EL (cell line): ENCODE measurements at regions not wholly inside any gene's neighbourhood (a gene's known extent, or its start where the extent isn't known, plus 50 kb on each side); places are given as distances from the start of the nearest gene placed in this dataset.
"Not testable (repeated sequence)": the region's sequence is repeated elsewhere in the genome, so short reads cannot be mapped to it uniquely, and the experiment has no call there.

Experiments
- DNase-seq: peaks from one replicate; pipeline ENCODE4 v3.0.0-alpha.2; 2016

DNA sequence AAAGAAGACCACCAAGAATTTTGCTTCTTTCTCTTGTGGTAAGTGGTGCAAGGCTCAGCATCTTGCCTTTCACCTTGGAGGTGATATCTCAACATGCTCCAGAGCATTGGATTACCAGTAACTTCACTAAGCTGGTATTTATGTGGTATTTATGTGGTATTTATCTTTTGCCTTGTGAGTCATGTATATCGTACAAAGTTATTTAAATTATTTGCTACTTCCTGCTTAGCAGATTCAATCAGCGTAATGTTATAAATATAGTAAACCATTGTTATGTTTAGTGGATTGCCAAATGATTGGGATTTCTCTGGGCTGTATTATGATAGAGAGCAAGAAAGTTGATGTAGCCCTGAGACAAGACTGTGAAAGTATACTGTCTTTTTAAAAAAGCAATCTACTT is 366.4 kb downstream of the IPO8 start:
- DNase-seq: peak; percentile 31

GRCh38 chr12:30323008-30323407 is 372.7 kb downstream of the IPO8 start:
- peak; percentile 6 for DNase-seq

GRCh38 chr12:30320561-30320960 is 375.1 kb downstream of the IPO8 start:
- no peak for DNase-seq

DNA sequence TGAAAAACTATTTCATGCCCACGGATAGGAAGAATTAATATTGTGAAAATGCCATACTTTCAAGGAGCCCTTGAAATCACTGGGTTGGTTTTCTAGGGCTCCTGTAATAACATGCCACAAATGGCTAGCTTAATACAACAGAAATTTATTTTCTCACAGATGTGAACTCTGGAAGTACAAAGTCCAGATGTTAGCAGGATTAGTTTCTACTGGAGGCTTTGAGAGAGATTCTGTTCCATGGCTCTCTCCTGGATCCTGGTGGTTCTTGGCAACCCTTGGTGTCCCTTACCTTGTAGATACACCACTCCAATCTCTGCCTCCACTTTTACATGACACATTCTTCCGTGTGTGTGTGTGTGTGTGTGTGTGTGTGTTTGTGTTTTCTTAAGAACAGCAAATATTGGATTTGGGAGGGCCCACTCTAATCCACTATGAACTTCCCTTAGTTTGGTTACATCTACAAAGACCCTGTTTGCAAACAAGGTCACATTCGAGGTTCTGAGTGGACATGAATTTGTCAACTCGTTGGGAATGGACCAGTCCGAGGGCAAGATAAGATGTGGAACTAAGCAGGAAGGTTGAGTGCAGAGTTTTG is 381.1 kb downstream of the IPO8 start:
- no peak for DNase-seq

DNA sequence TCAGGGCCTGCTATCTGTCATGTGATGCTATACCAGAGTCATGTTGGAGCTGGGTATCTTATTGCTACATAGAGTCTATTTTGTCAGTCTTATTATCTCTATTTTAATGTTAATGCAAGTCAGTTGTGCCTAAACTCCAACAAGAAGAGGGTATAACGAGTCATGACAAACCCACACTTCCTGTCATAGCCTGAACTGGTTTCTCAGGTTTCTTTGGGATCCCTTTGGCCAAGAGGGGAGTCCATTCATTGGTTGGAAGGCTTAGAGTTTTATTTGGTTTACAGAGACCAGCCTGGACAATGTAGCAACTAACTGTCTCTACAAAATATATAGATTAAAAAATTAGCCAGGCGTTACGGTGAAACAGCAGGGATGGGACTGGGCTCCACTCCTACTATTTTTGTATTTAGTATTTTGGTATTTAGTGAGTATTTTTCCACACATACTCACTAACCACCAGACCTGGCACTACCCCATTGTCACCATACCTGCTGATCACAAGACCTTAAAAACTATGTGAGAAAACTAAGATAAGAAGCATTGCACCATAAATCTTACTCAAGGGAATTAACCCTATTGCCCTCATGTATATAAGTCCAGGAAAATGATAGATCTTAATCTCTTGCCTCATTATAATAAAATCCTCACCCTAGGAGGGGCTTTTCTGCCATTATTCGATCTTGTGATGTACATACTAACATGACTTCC is 387.5 kb downstream of the IPO8 start:
- no peak for DNase-seq

DNA sequence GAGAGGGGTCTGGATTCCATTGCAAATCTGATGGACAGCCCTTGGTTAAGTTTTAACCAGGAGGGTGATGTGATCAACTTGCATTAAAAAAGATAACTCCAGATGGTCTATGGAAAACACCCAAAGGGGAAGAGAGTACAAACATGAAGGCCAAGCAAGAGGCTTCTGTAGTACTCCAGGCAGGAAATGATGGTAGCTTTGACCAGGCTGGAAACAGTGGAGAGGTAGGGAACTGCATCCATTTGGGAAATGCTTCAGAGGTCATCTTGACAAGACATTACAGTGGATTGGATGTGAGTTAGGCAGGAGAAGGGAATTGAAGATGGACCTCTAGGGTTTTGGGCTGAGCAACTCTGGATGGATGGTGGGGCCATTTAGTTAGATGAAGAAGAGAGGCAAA is 391.1 kb downstream of the IPO8 start:
- no peak for DNase-seq

DNA sequence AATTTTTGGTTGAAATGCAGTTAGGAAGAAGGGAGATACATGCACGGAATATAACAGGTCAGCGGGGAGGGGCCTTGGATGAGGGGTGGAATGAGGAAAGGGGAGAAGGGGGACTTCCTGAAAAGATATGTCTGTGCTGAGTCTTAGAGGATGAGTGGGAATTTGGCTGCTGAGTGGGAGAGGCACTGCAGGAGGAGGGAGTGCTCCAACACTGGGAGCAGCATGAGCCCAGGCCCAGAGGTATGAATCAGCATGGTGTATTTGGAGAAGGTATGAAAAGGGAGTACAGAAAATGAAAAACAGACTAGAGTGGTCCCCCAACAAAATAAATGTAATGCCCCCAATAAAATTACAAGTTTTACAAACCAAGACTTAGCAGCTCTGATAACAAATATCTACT is 394.4 kb downstream of the IPO8 start:
- DNase-seq: no peak

DNA sequence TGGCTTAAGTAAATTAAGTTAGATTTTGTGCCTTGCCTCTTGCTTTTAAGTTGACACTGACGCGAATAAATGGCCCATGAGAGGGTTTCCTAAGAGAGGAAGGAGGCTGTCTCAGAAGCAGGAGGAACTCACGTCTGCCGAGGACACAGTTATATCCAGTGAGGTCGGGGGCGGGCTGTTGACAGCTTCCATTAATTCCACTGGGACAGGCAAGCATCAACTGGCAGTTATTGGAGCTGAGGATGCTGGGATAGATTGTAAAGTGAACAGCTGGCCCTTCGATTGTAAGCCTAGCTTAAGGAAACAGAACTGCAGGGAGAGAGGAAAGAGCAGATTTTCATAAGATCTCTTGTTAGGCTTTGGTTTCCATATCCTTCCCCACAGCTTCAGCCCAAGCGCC is 399.2 kb downstream of the IPO8 start:
- DNase-seq: no peak

GRCh38 chr12:30286345-30286926 is 409.2 kb downstream of the IPO8 start:
- DNase-seq: peak; percentile 4

GRCh38 chr12:30278401-30278800 is 417.3 kb downstream of the IPO8 start:
- no peak for DNase-seq

DNA sequence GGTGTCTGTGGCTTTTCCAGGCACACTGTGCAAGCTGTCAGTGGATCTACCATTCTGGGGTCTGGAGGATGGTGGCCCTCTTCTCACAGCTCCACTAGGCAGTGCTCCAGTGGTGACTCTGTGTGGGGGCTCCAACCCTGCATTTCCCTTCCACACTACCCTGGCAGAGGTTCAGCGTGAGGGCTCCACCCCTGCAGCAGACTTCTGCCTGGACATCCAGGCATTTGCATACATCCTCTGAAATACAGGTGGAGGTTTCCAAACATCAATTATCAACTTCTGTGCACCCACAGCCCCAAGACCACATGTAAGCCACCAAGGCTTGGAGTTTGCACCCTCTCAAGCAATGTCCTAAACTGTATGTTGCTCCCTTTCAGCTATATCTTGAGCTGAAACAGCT is 423.2 kb downstream of the IPO8 start:
- DNase-seq: not testable (repeated sequence)

DNA sequence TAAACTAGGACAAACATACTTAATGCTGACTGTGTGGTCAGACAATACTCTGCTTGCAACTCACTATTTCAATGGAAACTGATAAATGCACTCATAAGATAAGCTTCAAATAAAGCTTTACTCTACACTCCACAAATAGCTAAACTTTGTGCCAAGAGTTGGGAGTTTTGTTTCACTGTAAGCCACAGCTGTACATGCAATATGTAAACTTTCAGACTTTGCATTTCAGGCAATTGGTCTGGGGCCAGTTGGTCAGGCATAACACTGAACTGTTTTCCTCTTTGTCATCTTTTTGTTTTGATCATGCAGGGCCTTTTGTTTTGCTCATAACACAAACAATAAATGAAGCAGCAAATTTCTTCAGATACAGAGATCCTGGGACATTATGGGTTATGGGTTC is 426.2 kb downstream of the IPO8 start:
- no peak for DNase-seq

DNA sequence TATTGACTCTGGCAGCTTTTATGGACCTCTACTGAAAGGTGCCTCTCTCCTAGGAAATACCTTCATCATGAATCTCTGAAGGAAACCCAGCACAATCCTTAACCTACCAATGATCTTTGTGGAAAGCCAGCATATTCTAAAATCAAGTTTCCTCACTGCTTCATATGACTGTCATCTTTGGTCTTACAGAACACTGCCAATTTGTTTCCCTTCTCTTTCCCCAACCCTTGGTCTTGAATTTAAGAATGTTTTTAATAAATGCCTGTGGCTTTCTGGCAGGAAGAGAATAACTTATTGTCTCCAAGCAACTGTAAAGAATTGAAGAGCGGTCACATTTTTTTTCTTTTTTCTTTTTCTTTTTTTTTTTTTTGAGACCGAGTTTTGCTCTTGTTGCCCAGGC is 427.6 kb downstream of the IPO8 start:
- no peak for DNase-seq

DNA sequence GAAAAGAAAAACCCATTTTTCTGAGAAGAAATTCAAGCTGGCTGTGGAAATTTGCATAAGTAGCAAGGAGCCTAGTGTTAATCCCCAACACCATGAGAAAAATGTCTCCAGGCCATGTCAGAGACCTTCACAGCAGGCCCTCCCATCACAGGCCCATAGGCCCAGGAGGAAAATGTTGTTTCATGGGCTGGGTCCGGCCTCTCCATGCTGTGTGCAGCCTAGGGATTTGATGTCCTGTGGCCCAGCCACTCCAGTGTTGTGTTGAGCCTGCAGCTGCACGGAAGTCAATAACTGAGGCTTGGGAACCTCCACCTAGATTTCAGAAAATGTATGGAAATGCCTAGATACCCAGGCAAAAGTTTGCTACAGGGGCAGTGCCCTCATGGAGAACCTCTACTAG is 432.2 kb downstream of the IPO8 start:
- DNase-seq: no peak

DNA sequence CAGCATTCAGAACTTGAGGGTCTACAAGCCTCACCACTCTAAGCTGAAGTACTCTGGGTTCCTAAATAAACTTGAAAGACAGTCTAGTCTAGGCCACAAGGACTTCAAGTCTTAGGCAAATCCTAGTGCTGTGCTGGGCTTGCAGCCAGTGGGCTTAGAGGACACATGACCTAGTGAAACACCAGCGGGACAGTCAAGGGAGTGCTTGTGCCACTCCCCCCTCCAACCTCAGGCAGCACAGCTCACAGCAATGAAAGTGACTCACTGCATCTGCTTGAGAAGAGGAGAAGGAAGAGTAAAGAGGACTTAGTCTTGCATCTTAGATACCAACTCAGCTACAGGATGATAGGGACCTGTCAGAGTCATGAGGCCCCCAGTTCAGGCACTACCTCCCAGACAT is 438.1 kb downstream of the IPO8 start:
- DNase-seq: no peak

- DNase-seq: no peak
Observed at GRCh38 chr12:30251546-30251945, 444.1 kb downstream of the IPO8 start.

GRCh38 chr12:30243426-30243825 is 452.2 kb downstream of the IPO8 start:
- no peak for DNase-seq

DNA sequence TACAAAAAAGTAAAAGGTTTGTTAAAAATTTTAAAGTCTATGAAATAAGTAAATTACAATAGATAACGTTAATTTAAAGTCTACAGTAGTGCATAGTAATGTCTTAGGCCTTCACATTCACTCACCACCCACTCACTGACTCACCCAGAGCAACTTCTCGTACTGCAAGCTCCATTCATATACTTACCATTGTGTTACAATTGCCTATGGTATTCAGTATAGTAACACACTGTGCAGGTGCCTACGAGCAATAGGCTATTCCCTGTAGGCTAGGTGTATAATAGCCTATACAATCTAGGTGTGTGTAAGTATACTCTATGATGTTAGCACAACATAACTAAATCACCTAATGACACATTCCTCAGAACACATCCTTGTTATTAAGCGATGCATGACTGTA is 435.3 kb upstream of the TMTC1 start:
- peak; percentile 1 for DNase-seq

- no peak for DNase-seq
Observed at GRCh38 chr12:30218073-30218472, 434.3 kb upstream of the TMTC1 start.

DNA sequence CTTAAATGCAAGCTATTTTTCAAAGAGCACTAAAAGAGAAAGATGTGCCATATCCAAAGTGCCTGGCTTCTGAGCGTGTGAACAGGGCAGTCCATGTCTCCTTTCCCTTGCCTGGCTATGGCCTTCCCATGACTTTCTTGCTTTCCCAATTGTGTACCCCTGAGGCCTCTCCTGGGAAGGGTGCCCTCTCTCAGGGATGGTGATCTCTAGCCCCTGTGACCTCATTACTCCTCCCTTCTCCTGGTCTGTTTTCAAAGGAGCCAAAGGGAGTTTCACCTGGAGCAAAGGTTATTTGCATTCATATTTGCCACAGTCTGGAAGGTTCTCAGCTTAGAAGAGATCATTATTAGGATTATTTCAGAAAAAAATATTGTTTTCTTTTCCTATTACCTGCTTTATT is 429.4 kb upstream of the TMTC1 start:
- DNase-seq: no peak

GRCh38 chr12:30211743-30212142 is 428.0 kb upstream of the TMTC1 start:
- DNase-seq: no peak

DNA sequence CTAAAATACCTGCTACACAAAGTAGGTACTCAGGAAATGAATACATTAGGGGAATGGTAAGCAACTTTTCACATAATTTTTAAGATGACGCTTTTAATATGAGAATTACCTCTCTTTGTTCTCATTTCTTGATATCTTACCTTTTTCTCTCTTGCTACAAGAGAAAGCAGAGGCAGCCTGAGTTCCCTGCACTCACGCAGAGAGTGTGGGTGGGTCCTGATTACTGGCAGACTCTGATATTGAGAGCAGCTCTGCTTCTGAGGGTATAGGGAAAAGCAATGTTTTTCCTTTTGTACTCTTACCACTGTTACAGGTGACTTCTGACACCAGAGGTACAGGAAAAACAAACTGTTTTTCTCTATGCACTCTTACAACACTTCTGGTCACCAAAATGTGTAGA is 420.2 kb upstream of the TMTC1 start:
- DNase-seq: no peak

DNA sequence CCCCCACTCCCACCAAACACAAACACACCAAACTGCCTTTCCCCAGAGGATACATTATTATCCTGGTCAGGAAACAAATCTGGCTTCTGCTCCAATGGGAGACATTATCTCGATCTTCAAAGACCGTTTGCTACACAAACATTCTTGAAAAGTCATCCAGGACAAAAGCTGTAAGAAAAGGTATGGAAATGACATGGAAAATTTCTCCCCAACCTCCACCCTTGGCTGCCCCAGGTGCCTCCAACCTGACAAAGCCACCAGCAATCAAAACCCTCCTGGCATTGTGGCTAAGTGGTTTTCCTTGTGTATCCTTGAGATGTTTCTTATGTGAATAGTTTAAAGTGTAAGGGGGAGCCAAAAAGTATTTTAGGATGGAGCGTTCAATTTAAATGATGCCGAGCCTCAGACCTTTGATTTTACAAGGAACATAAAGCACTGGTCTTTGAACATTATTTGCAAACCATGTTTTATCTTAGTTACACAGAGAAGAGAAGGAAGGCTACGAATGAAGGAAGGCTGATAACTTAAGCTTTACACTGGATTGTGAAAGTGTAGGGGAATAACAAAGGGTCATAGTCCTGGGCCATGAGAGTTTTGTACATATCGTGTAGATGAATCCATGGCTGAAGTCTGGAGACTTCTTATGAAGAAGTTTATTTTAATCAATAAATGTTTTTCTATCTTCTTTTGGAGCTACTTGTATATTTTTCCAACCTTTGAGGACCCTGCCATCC is 418.9 kb upstream of the TMTC1 start:
- no peak for DNase-seq
